Loucy (cell line): ENCODE measurements at regions not wholly inside any gene's neighbourhood (a gene's known extent, or its start where the extent isn't known, plus 50 kb on each side); places are given as distances from the start of the nearest gene placed in this dataset.

ENCODE experiments used
- H2AFZ ChIP-seq: fragments of 200-600 bp; sonication (generic); 2 replicates; pipeline ENCODE4 v1.6.0; 2016; ENCODE audit warnings: antibody characterized with exemption, mild to moderate bottlenecking, low read length, moderate library complexity
- H3F3A ChIP-seq: fragments of 200-600 bp; 2 replicates; pipeline ENCODE4 v1.6.0; 2016; ENCODE audit warnings: antibody characterized with exemption, low read depth, mild to moderate bottlenecking
- H3K27me3 ChIP-seq: fragments of 200-600 bp; sonication (generic); 2 replicates; pipeline ENCODE4 v1.6.1; 2014; ENCODE audit warnings: low read length, mild to moderate bottlenecking; ENCODE audit not compliant: insufficient read depth, poor library complexity, severe bottlenecking
- H3K36me3 ChIP-seq: fragments of 200-600 bp; sonication (generic); 2 replicates; pipeline ENCODE4 v1.6.1; 2016; ENCODE audit warnings: low read length; ENCODE audit not compliant: insufficient read depth
- H3K4me1 ChIP-seq: fragments of 200-600 bp; sonication (generic); 2 replicates; pipeline ENCODE4 v1.5.1; 2014; ENCODE audit warnings: low read length, mild to moderate bottlenecking; ENCODE audit not compliant: insufficient read depth, poor library complexity, severe bottlenecking
- H3K4me2 ChIP-seq: fragments of 200-600 bp; sonication (generic); 2 replicates; pipeline ENCODE4 v1.6.0; 2014; ENCODE audit warnings: antibody characterized with exemption, low read length, low read depth, mild to moderate bottlenecking; ENCODE audit not compliant: poor library complexity, severe bottlenecking
- H3K4me3 ChIP-seq: fragments of 200-600 bp; sonication (generic); 2 replicates; pipeline ENCODE4 v1.5.1; 2014; ENCODE audit warnings: low read length, mild to moderate bottlenecking, mixed read lengths; ENCODE audit not compliant: poor library complexity, severe bottlenecking
- H3K79me2 ChIP-seq: fragments of 200-600 bp; sonication (generic); 2 replicates; pipeline ENCODE4 v1.6.1; 2014; ENCODE audit warnings: low read length; ENCODE audit not compliant: insufficient read depth
- H3K9ac ChIP-seq: fragments of 200-600 bp; sonication (generic); 2 replicates; pipeline ENCODE4 v1.6.0; 2014; ENCODE audit warnings: mild to moderate bottlenecking, low read depth, low read length, moderate library complexity; ENCODE audit not compliant: poor library complexity, severe bottlenecking
- H3K9me2 ChIP-seq: fragments of 200-600 bp; sonication (generic); replicated peaks from 2 replicates; pipeline ENCODE4 v1.6.1; 2016; ENCODE audit warnings: low read depth, low read length, mixed read lengths
- H3K9me3 ChIP-seq: fragments of 200-600 bp; sonication (generic); 2 replicates; pipeline ENCODE4 v1.6.1; 2014; ENCODE audit warnings: mild to moderate bottlenecking, antibody characterized with exemption, low read length, low read depth; ENCODE audit not compliant: insufficient read depth
- H4K20me1 ChIP-seq: fragments of 200-600 bp; sonication (generic); 2 replicates; pipeline ENCODE4 v1.6.0; 2014; ENCODE audit warnings: antibody characterized with exemption, low read length, mild to moderate bottlenecking; ENCODE audit not compliant: insufficient read depth, poor library complexity, severe bottlenecking
- CTCF ChIP-seq: fragments of 200-600 bp; sonication (generic); conservative IDR thresholded peaks from 2 replicates; pipeline ENCODE4 v1.5.1; 2014; ENCODE audit warnings: mild to moderate bottlenecking, antibody characterized with exemption, low read length
- EZH2phosphoT487 ChIP-seq: fragments of 200-600 bp; IDR thresholded peaks from 2 replicates; pipeline ENCODE4 v1.6.1; 2018; ENCODE audit warnings: antibody characterized with exemption, mild to moderate bottlenecking, moderate library complexity, borderline replicate concordance

- no peak for TF ChIP-seq EZH2phosphoT487
- TF ChIP-seq CTCF = no peak
- no peak overlapping the region for H3K9ac ChIP-seq
- H4K20me1 ChIP-seq = no peaks in the 10 kb centered on the region
- no peaks in the 10 kb centered on the region for H3K36me3 ChIP-seq
- H3K9me2 ChIP-seq = no peaks in the 10 kb centered on the region
- H3F3A ChIP-seq = no peaks in the 10 kb centered on the region
- H3K4me1 ChIP-seq = no peaks in the 10 kb centered on the region
- no peak overlapping the region for H3K4me2 ChIP-seq
- no peak overlapping the region for H2AFZ ChIP-seq
- no peaks in the 10 kb centered on the region for H3K79me2 ChIP-seq
- no peak overlapping the region for H3K4me3 ChIP-seq
- H3K9me3 ChIP-seq = 0 out of 2 replicates have a peak, but pooled peaks cover 4% of the 10 kb centered on the region
- no peaks in the 10 kb centered on the region for H3K27me3 ChIP-seq
These were observed 109.9 kb upstream of the LRPAP1 start for GRCh38 chr4:3642056-3642630.

- no peaks in the 10 kb centered on the region for H3F3A ChIP-seq
- H3K4me3 ChIP-seq = no peak overlapping the region
- no peaks in the 10 kb centered on the region for H4K20me1 ChIP-seq
- H3K79me2 ChIP-seq = no peaks in the 10 kb centered on the region
- H3K9me3 ChIP-seq = 0 out of 2 replicates have a peak, but pooled peaks cover 4% of the 10 kb centered on the region
- no peaks in the 10 kb centered on the region for H3K4me1 ChIP-seq
- H2AFZ ChIP-seq = no peak overlapping the region
- H3K4me2 ChIP-seq = no peak overlapping the region
- no peak for TF ChIP-seq EZH2phosphoT487
- TF ChIP-seq CTCF = no peak
- H3K36me3 ChIP-seq = no peaks in the 10 kb centered on the region
- no peaks in the 10 kb centered on the region for H3K27me3 ChIP-seq
- H3K9ac ChIP-seq = no peak overlapping the region
- no peaks in the 10 kb centered on the region for H3K9me2 ChIP-seq
These were observed 109.3 kb upstream of the LRPAP1 start for GRCh38 chr4:3641501-3641900.

- Histone ChIP-seq H3K79me2 (no peaks in the 10 kb centered on the region), H3K4me2 (no peak overlapping the region), H3K9me2 (no peaks in the 10 kb centered on the region), H3K9ac (no peak overlapping the region), H3K9me3 (0 out of 2 replicates have a peak, but pooled peaks cover 4% of the 10 kb centered on the region), H2AFZ (no peak overlapping the region), H3K4me3 (no peak overlapping the region), H4K20me1 (no peaks in the 10 kb centered on the region), H3F3A (no peaks in the 10 kb centered on the region), H3K4me1 (no peaks in the 10 kb centered on the region), H3K36me3 (no peaks in the 10 kb centered on the region), H3K27me3 (no peaks in the 10 kb centered on the region)
- TF ChIP-seq EZH2phosphoT487 = no peak
- no peak for TF ChIP-seq CTCF
These were observed 108.4 kb upstream of the LRPAP1 start for GRCh38 chr4:3640587-3640962.
